Natural killer cell treated with Interleukin-12 subunit alpha and Interleukin-12 subunit beta and Interleukin-15 and Interleukin-18, amount 100 ng/mL, for 72 hours (primary cell): ENCODE measurements at regions not wholly inside any gene's neighbourhood (a gene's known extent, or its start where the extent isn't known, plus 50 kb on each side); places are given as distances from the start of the nearest gene placed in this dataset.
"Not testable (repeated sequence)": the region's sequence is repeated elsewhere in the genome, so short reads cannot be mapped to it uniquely, and the experiment has no call there.

Experiments
- ATAC-seq, 2 donors: fragments of 150-1000 bp; cut with Tn5 transposase in 1 of 2; sonication (Bioruptor Pico), chemical (Tn5 transposase) in 1 of 2; 2 replicates each; pipeline ENCODE4 v1.10.0; 2021
- DNase-seq: peaks from one replicate; pipeline ENCODE4 v3.0.0; 2022; ENCODE audit warnings: low spot score
- H3K27ac Mint-ChIP-seq, 2 donors: 1 replicate in 1 of 2; 2 replicates in 1 of 2; pipeline ENCODE4 v1.8.0; 2022; ENCODE audit warnings: mixed read lengths in 2 of 2, mild to moderate bottlenecking in 1 of 2, moderate library complexity in 1 of 2
- H3K27me3 Mint-ChIP-seq, 2 donors: 1 replicate in 1 of 2; 2 replicates in 1 of 2; pipeline ENCODE4 v1.8.0; 2022; ENCODE audit warnings: mixed read lengths in 2 of 2
- H3K36me3 Mint-ChIP-seq: one replicate; pipeline ENCODE4 v1.8.0; 2022; ENCODE audit warnings: mixed read lengths
- H3K4me1 Mint-ChIP-seq, 2 donors: 1 replicate in 1 of 2; 2 replicates in 1 of 2; pipeline ENCODE4 v1.8.0; 2022; ENCODE audit warnings: low read depth in 2 of 2, mixed read lengths in 2 of 2, mild to moderate bottlenecking in 1 of 2
- H3K4me3 Mint-ChIP-seq: one replicate; pipeline ENCODE4 v1.8.0; 2022; ENCODE audit warnings: mixed read lengths
- H3K9me3 Mint-ChIP-seq: 2 replicates; pipeline ENCODE4 v1.8.0; 2022; ENCODE audit warnings: mixed read lengths

- not testable (repeated sequence) for H3K4me1 Mint-ChIP-seq, ATAC-seq, DNase-seq, H3K27ac Mint-ChIP-seq, H3K27me3 Mint-ChIP-seq, H3K4me3 Mint-ChIP-seq
- Mint-ChIP-seq H3K9me3 (peaks cover 42% of the 10 kb centered on the region), H3K36me3 (peaks cover 17% of the 10 kb centered on the region)
These were observed 641.1 kb upstream of the DPP6 start for GRCh38 chr7:153410997-153411642.

GRCh38 chr7:153412114-153412823 is 639.9 kb upstream of the DPP6 start:
- not testable (repeated sequence) for ATAC-seq, H3K27ac Mint-ChIP-seq, H3K4me1 Mint-ChIP-seq, H3K4me3 Mint-ChIP-seq, H3K27me3 Mint-ChIP-seq, DNase-seq
- peaks cover 37% of the 10 kb centered on the region for H3K9me3 Mint-ChIP-seq
- peaks cover 17% of the 10 kb centered on the region for H3K36me3 Mint-ChIP-seq

DNA sequence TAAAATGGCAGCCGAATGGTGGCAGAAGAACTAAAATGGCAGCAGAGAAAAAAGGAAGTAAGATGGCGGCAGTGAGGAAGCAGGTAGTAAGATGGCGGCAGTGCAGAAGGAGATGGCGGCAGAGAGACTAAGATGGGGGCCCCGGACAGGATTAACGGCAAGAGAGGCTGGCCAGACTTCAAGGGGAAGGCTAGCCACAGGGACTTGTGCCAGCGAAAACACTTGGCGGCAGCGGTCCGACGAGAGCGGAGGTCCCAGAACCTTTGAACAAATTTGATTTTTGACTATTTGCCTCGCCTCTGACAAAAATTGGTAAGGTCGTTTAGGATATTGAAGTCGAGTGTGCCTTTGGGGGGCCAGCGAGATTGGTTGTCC is 639.4 kb upstream of the DPP6 start:
- not testable (repeated sequence) for H3K4me1 Mint-ChIP-seq, DNase-seq, H3K27ac Mint-ChIP-seq, H3K27me3 Mint-ChIP-seq, H3K4me3 Mint-ChIP-seq, ATAC-seq
- H3K9me3 Mint-ChIP-seq, result peaks cover 34% of the 10 kb centered on the region
- H3K36me3 Mint-ChIP-seq, result peaks cover 17% of the 10 kb centered on the region

DNA sequence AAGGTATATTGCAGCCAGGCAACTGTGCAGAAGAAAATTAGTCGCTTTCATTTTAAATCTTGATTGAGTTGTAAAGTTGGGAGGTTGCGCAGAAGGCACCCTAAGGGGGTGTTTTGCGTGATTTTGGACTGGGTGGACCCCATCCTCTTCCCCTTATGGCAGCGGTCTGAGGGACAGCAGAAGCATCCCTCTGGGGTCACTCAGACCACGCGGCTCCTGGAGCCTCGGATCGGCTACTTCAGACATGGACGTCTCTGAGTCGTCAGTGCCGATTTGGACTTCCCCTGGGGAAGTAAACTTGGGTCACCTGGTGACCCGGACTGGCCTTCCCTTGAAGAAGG is 639.0 kb upstream of the DPP6 start:
- ATAC-seq (no peak), DNase-seq (no peak)
- Mint-ChIP-seq H3K27me3 (no peaks in the 10 kb centered on the region), H3K4me3 (no peak overlapping the region), H3K27ac (no peak overlapping the region), H3K9me3 (peaks cover 34% of the 10 kb centered on the region), H3K36me3 (peaks cover 17% of the 10 kb centered on the region), H3K4me1 (no peaks in the 10 kb centered on the region)

GRCh38 chr7:153413540-153414287 is 638.5 kb upstream of the DPP6 start:
- ATAC-seq (no peak), DNase-seq (no peak)
- Mint-ChIP-seq H3K27ac (no peak overlapping the region), H3K4me3 (no peak overlapping the region), H3K36me3 (peaks cover 17% of the 10 kb centered on the region), H3K4me1 (no peaks in the 10 kb centered on the region), H3K9me3 (peaks cover 34% of the 10 kb centered on the region), H3K27me3 (no peaks in the 10 kb centered on the region)

GRCh38 chr7:153414288-153414629 is 637.9 kb upstream of the DPP6 start:
- no peak for ATAC-seq
- H3K4me3 Mint-ChIP-seq, result no peak overlapping the region
- H3K9me3 Mint-ChIP-seq, result peaks cover 34% of the 10 kb centered on the region
- H3K4me1 Mint-ChIP-seq, result no peaks in the 10 kb centered on the region
- H3K36me3 Mint-ChIP-seq, result peaks cover 17% of the 10 kb centered on the region
- H3K27ac Mint-ChIP-seq, result no peak overlapping the region
- H3K27me3 Mint-ChIP-seq, result no peaks in the 10 kb centered on the region
- DNase-seq, result no peak

GRCh38 chr7:153415632-153416031 is 636.6 kb upstream of the DPP6 start:
- Mint-ChIP-seq H3K9me3 (peaks cover 33% of the 10 kb centered on the region), H3K36me3 (peaks cover 17% of the 10 kb centered on the region), H3K27me3 (no peaks in the 10 kb centered on the region), H3K4me1 (no peaks in the 10 kb centered on the region), H3K4me3 (no peak overlapping the region), H3K27ac (no peak overlapping the region)
- ATAC-seq, result no peak
- no peak for DNase-seq

DNA sequence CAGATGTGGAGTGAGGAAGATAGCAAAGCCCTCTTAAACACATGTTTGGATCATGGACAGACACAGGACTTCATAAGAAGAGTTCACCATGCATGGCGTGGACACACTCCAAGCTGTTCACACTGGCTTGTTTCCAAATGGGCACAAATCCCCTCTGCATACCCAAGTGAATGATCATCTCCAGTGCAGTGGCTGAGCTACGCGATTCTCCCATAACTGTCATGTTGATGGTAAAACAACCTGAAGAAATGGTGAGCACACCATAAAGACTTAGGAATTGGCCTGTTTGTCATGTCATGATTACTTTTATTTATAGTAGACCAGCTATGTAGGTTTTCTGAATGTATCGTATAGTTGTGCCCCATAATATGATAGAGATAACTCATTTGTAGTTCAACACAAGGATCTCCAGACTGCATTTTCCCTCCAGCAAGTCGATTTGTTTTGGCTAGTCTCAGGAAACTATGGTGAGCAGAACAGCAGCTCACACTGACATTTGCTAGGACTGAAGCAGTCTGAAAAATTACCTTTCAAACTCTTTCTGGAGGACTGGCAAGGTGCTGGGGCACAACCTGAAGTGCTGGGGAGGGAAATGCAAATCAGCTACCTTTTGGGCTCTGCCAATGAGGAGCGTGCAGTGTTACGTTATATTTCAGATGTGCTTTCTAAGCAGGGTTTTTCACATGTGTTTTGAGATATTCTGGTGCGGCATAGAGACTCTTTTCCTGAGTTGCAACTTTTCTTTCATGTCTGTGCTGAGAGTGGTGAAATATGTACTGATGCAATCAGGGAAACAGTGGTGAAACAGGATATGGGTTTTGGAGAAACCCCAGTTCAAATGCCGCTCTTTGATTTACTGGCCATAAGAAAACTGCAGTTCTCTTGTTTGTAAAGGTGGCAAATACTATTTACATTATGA is 629.6 kb upstream of the DPP6 start:
- DNase-seq, result no peak
- no peaks in the 10 kb centered on the region for H3K27me3 Mint-ChIP-seq
- ATAC-seq, result no peak
- H3K4me3 Mint-ChIP-seq, result no peak overlapping the region
- no peaks in the 10 kb centered on the region for H3K4me1 Mint-ChIP-seq
- H3K9me3 Mint-ChIP-seq, result peaks cover 9% of the 10 kb centered on the region
- H3K36me3 Mint-ChIP-seq, result no peaks in the 10 kb centered on the region
- no peak overlapping the region for H3K27ac Mint-ChIP-seq

- DNase-seq, result no peak
- ATAC-seq, result no peak
- H3K4me3 Mint-ChIP-seq, result no peak overlapping the region
- H3K4me1 Mint-ChIP-seq, result no peaks in the 10 kb centered on the region
- H3K9me3 Mint-ChIP-seq, result peaks cover 9% of the 10 kb centered on the region
- no peaks in the 10 kb centered on the region for H3K36me3 Mint-ChIP-seq
- no peak overlapping the region for H3K27ac Mint-ChIP-seq
- H3K27me3 Mint-ChIP-seq, result no peaks in the 10 kb centered on the region
These were observed 629.0 kb upstream of the DPP6 start for GRCh38 chr7:153423210-153423590.

- peaks cover 17% of the 10 kb centered on the region for H3K9me3 Mint-ChIP-seq
- DNase-seq (no peak), ATAC-seq (no peak)
- H3K27ac Mint-ChIP-seq, result no peak overlapping the region
- H3K4me3 Mint-ChIP-seq, result no peak overlapping the region
- H3K27me3 Mint-ChIP-seq, result no peaks in the 10 kb centered on the region
- no peaks in the 10 kb centered on the region for H3K36me3 Mint-ChIP-seq
- H3K4me1 Mint-ChIP-seq, result no peaks in the 10 kb centered on the region
These were observed 621.3 kb upstream of the DPP6 start for GRCh38 chr7:153430931-153431330.

DNA sequence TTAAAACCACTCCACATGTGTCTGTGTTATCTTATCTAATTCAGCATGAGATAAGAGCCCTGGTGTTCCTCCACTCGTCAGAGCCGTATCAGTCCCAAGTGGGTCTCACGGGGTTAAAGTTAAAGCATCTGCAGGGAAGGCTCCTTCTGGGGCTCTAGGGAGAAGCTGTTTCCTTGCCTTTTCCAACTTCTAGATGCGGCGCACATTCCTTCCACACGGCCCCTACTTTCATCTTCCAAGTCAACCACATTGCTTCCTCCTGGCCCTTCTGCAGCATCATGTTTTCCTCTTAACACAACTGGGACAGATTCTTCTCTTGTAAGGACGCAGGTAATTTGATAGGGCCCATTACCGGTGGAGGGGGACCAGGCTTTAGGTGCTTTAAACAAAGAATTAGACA is 620.1 kb upstream of the DPP6 start:
- Mint-ChIP-seq H3K27me3 (no peaks in the 10 kb centered on the region), H3K36me3 (no peaks in the 10 kb centered on the region), H3K4me1 (no peaks in the 10 kb centered on the region)

DNA sequence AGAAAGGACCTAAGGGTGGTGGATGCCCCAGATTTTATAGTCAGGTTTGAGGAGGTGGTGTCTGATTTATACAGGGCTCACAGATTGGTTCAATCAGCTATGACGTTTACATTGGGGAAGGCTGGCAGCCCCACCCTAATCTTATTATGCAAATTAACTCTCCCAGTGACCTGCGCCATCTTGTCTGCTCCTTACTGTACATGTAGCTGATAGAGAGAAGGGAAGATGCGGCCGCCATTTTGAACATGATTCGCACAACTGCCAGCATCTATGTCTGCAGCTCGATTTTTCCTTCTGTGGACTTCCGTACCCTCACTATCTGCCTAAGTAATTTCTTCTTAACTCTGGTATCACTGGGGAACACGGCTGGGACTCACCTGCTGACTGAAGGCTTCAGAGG is 619.0 kb upstream of the DPP6 start:
- no peaks in the 10 kb centered on the region for H3K4me1 Mint-ChIP-seq
- peaks cover 21% of the 10 kb centered on the region for H3K9me3 Mint-ChIP-seq
- no peak for DNase-seq
- H3K36me3 Mint-ChIP-seq, result no peaks in the 10 kb centered on the region
- H3K27me3 Mint-ChIP-seq, result no peaks in the 10 kb centered on the region
- no peak overlapping the region for H3K27ac Mint-ChIP-seq
- H3K4me3 Mint-ChIP-seq, result no peak overlapping the region
- ATAC-seq, result no peak

More for the DNA sequence above, 620.1 kb upstream of the DPP6 start:
- ATAC-seq, result no peak
- DNase-seq, result no peak
- H3K27ac Mint-ChIP-seq, result no peak overlapping the region
- peaks cover 21% of the 10 kb centered on the region for H3K9me3 Mint-ChIP-seq
- H3K4me3 Mint-ChIP-seq, result no peak overlapping the region

DNA sequence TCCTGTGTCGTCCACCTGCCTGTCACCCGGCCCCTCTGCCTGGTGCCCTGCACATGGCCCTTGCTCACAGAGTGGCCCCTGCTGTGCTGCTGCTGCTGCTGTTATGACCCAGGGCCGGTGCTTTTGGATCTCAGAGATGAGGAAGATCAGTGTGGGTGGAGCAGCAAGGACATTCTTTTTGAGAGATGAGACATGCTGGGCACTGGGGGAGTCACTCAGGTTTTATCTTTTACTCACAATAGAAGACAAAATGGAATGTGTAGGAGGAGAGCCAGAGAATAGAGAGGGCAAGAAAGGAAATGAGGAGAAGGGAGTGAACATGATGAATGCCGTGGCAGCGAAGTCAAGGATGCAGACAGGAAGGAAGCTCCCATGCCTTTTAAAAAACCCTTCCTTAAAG is 611.5 kb upstream of the DPP6 start:
- peaks cover 14% of the 10 kb centered on the region for H3K9me3 Mint-ChIP-seq
- H3K4me1 Mint-ChIP-seq, result no peaks in the 10 kb centered on the region
- no peak overlapping the region for H3K4me3 Mint-ChIP-seq
- no peak overlapping the region for H3K27ac Mint-ChIP-seq
- H3K36me3 Mint-ChIP-seq, result no peaks in the 10 kb centered on the region
- ATAC-seq (no peak), DNase-seq (no peak)
- H3K27me3 Mint-ChIP-seq, result no peaks in the 10 kb centered on the region
